GM13976 (cell line): ENCODE measurements at regions not wholly inside any gene's neighbourhood (a gene's known extent, or its start where the extent isn't known, plus 50 kb on each side); places are given as distances from the start of the nearest gene placed in this dataset.

Experiments used
- DNase-seq: peaks from one replicate; pipeline ENCODE4 v3.0.0; 2012; ENCODE audit warnings: low spot score
- in situ Hi-C: fragments of 300-500 bp; cut with MboI; formaldehyde crosslinking; loops from one replicate; pipeline ENCODE4 v1.12.0; 2022; ENCODE audit warnings: low sequenced_read_pairs, mixed read lengths, inconsistent platforms; ENCODE audit not compliant: unreplicated experiment
- TF ChIP-seq, protein P1 (sequence below): IDR thresholded peaks from 2 replicates; pipeline ENCODE4 v1.5.1; 2012; ENCODE audit warnings: borderline replicate concordance, mild to moderate bottlenecking; ENCODE audit not compliant: insufficient read depth; ENCODE audit errors: extremely low read depth, missing control alignments, control extremely low read depth

- DNase-seq = no peak
- in situ Hi-C loops = no loop called here
- TF ChIP-seq, protein P1, sequence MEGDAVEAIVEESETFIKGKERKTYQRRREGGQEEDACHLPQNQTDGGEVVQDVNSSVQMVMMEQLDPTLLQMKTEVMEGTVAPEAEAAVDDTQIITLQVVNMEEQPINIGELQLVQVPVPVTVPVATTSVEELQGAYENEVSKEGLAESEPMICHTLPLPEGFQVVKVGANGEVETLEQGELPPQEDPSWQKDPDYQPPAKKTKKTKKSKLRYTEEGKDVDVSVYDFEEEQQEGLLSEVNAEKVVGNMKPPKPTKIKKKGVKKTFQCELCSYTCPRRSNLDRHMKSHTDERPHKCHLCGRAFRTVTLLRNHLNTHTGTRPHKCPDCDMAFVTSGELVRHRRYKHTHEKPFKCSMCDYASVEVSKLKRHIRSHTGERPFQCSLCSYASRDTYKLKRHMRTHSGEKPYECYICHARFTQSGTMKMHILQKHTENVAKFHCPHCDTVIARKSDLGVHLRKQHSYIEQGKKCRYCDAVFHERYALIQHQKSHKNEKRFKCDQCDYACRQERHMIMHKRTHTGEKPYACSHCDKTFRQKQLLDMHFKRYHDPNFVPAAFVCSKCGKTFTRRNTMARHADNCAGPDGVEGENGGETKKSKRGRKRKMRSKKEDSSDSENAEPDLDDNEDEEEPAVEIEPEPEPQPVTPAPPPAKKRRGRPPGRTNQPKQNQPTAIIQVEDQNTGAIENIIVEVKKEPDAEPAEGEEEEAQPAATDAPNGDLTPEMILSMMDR = no peak
These were observed 63.7 kb upstream of the NLK start for GRCh38 chr17:27978689-27979175.

DNA sequence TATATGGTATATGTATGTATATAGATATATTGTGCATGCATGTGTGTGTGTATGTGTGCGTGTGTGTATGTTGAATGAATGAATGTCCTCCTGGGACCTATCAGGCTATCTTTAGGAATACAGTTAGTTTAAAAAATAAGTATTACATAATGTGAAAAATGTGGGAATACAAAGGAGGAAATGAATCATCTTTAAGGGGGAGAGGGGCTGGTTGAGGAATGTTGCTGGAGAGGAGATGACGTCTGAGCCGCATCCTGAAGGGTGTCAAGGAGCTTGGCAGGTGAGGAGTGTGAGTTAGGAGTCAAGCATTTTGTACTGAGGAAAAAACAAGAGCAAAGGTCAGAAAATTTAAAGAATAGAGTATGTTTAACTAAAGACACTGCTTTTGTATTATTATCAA, 62.4 kb upstream of the NLK start:
- in situ Hi-C loops = no loop called here
- TF ChIP-seq, protein P1 = no peak
- DNase-seq = no peak

- TF ChIP-seq, protein P1 = no peak
- no peak for DNase-seq
- in situ Hi-C loops = no loop called here
These were observed 60.5 kb upstream of the NLK start for GRCh38 chr17:27981978-27982377.

DNA sequence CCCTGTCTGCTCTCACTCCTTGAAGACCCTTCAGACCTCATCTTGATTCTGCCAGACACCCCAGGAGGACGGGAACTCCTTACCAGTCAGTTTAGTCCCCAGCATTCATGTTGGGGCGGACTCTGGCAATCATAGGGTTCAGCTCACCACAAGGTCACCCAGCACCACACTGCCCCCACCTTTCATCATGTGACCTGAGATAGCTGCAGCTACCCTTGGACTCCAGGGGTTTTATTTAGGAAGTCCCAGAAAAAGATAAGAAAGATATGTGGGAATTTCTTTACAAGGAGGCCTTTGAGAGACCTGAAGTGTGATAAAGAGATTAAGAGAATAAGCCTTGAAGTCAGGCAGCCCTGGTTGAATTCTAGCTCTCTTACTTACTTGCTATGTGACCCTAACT, 59.8 kb upstream of the NLK start:
- TF ChIP-seq, protein P1 = no peak
- DNase-seq = no peak
- in situ Hi-C loops = no loop called here

DNA sequence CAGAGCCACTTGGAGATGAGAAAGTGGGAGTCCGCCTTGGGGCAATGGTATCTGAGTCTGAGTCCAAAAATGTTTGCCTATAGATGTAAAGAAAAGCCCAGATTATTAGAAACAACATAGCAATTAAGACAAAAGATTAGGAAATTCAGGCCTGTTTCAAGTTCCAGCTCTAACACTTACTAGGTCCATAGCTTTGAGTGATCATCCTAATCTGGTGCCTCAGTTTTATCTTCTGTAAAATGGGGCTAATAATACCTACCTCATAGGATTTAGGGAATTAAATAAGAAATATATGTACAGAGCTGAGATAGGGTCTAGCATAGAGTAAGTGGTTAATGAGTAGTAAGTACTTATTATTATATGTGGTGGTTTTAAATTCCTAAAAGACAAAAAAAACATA, 58.6 kb upstream of the NLK start:
- in situ Hi-C loops = no loop called here
- TF ChIP-seq, protein P1 = no peak
- DNase-seq = no peak

DNA sequence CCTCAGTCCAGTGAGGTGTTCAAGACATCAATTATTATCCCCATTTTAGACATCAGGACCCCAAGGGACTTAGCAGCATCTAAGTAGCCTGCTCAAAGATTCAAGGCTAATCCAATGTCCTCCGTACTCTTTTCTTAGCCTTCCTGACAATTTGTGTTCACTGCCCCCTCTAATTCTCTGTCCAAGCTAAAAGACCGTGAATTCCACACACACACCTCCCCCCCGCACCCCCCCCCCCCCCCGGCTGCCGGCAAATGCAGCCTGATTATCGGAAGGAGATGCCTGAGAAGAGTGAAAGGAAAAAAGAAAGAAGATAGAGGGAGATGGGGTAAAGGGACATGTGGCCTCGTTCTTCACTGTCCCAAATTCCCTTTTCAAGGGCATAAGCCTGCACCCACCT, 58.1 kb upstream of the NLK start:
- DNase-seq = no peak
- TF ChIP-seq, protein P1 = no peak
- in situ Hi-C loops = no loop called here

GRCh38 chr17:27984816-27985215, 57.7 kb upstream of the NLK start:
- in situ Hi-C loops = no loop called here
- DNase-seq = no peak
- TF ChIP-seq, protein P1 = no peak
